AG09309 (cell line): ENCODE measurements at regions not wholly inside any gene's neighbourhood (a gene's known extent, or its start where the extent isn't known, plus 50 kb on each side); places are given as distances from the start of the nearest gene placed in this dataset.

Source experiments
- DNase-seq: peaks from one replicate; pipeline ENCODE4 v3.0.0-alpha.2; 2010; ENCODE audit warnings: low read depth
- H3K4me3 ChIP-seq: 2 replicates; pipeline ENCODE4 v1.5.1; 2011; ENCODE audit warnings: mild to moderate bottlenecking, low read depth, low read length, moderate library complexity; ENCODE audit not compliant: control insufficient read depth
- CTCF ChIP-seq: IDR thresholded peaks from 2 replicates; pipeline ENCODE4 v1.5.1; 2011; ENCODE audit warnings: mild to moderate bottlenecking, low read depth, low read length, inconsistent platforms; ENCODE audit not compliant: insufficient read depth, control insufficient read depth; ENCODE audit errors: missing control alignments

GRCh38 chr12:97267594-97268202, 194.9 kb upstream of the RMST start:
- no peak for DNase-seq
- no peak overlapping the region for H3K4me3 ChIP-seq
- TF ChIP-seq CTCF: no peak

DNA sequence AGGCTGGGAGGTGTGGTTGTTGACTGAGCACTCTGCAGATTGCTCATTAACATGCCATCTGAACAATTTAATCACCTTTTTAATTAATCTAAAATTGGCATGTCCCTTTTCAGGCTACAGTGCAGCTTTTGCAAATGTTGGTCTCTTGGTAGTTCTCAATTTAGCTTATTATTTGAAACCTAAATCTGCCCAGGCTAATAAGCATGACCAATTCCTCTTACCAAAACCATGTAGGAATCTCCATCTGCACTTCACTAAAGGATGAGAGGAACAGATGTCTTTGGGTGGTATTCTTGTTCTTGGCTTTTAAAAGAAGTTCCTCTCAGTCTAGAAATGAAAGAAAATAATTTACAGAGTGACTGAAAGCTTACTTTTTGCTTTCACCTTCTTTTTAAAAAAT, 190.1 kb upstream of the RMST start:
- no peak for TF ChIP-seq CTCF
- DNase-seq: no peak
- no peak overlapping the region for H3K4me3 ChIP-seq

DNA sequence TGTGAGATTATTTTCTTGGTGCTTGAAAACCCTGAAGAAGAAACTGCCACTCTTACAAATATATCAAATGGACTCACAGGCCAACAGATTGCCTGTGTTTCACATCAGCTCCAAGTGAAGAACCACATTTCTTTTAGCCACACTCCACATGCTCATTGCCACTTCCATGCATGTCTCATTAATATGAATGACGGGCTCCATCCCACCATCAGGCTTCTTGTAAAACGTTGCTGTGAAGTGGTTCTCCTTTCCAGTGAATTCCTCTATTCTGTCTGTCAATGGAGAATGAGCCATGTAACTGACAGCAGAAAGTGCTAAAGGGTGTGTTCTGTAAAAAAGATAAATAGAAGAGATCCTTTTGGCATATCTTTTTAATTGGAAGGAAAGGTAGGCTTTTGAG, 188.2 kb upstream of the RMST start:
- H3K4me3 ChIP-seq: no peak overlapping the region
- no peak for TF ChIP-seq CTCF
- no peak for DNase-seq

DNA sequence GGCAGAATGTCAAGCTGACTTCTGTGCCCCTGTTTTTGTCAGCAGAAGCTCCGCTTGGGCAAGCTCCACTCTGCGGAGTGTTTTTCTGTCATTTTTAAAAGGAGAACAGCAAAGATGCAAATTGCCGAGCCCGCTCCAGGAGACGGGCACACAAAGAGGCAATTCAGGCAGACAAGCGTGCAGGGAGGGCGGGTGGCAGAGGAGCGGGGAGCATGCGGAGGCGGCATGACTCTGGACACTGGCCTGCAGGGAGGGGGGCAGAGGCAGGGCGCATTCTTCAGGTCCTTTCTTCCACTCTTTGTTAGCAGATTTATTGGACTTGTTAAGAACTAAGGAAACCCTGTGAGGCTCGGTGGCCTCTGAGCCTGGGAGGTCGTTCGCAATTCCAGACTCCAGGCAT, 187.3 kb upstream of the RMST start:
- TF ChIP-seq CTCF: no peak
- DNase-seq: no peak
- H3K4me3 ChIP-seq: no peak overlapping the region

DNA sequence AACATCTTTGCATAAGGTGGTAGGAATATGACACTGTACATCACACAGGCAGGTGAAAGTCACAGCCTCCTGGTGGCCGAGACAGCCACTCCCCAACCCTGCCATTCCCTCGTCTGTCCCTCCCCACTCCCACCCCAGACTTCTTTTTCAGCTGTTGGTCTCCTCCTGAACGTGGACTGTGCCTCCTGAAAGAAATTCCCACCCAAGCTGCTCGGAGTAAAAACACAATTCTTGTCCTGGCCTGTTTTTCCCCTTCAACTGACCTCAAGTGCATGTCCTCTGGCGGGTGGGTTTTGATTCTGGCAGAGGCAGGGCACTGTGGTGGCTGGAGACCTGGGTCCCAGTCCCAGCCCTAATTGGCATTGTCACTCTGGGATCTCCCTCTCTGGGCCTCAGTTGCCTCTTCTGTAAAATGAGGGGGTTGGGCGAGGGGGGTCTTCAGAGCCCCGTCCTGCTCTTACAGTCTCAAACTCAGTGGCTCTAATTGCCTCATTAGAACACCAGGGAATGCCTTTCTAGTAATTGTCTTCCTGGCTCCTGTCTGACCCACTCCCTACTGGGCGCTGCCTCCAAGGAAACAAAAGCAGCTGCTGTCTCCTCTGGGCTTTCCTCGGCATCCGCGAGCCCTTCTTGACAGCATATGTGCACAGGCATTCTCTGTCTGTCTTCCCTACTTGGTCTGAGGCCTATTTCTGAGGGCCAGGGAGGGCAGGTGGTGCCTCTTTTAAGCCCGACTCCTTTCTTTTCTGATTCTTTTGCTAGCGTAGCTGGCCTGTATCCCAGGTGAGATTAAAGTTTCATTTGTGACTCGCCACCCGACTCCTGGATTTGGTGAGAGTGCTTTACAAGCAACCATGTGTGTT, 186.6 kb upstream of the RMST start:
- TF ChIP-seq CTCF: no peak
- DNase-seq: no peak
- H3K4me3 ChIP-seq: no peak overlapping the region

DNA sequence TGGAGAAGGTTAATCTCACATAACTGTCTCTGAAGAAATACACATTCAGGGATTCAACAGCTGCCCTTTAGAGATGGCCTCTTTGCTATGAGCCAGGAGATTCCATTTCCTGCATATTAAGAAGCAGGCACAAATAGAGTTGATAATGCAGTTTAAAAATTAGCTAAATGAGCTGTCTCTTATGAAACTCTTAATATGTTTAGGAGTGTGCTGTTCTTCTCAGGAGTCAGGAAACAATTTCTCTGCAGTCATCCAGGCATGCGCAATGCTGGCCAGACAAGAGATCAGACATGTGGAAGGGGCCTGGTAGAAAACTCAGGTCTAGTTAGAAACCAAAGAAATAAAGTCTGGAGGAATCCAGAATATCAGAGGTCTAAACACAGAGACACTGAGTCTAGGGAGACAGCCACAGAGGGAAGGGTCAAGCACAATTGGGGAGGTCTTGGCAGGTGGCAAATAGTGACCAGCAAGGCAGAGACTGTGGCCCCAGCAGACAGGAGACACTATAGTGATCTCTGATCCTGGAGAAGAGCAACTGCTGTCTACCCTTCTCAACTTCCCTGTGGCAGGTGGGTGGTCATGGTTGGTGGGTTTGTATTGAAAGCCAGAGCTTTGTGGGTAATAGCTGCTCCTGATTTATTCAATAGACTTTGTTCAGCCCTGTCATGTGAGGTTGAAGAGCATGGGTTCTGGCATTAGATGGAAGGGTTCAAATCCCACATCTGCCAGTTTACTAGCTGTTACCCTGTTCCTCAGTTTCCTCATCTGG, 185.8 kb upstream of the RMST start:
- DNase-seq: no peak
- H3K4me3 ChIP-seq: no peak overlapping the region
- TF ChIP-seq CTCF: no peak
